ENCODE measurements at regions not wholly inside any gene's neighbourhood (a gene's known extent, or its start where the extent isn't known, plus 50 kb on each side); places are given as distances from the start of the nearest gene placed in this dataset.

GRCh38 chr6:71433441-71433840 is 144.8 kb downstream of the OGFRL1 start:
- DNase-seq: no peak
- no peak for TF ChIP-seq CTCF (IDR thresholded peaks at IDR 0.05)
- intact Hi-C loops (cut with DNase I): no loop called here
- Histone ChIP-seq H3K27me3 (no peaks in the 10 kb centered on the region), H3K9ac (ENCODE audit: low read depth in 2 of 2, low read length in 2 of 2) (no peak overlapping the region), H3K4me3 (no peak overlapping the region), H3K27ac (no peak overlapping the region), H3K9me3 (no peaks in the 10 kb centered on the region), H3K36me3 (no peaks in the 10 kb centered on the region), H3K4me1 (no peaks in the 10 kb centered on the region)

- no peak overlapping the region for H3K27ac ChIP-seq
- TF ChIP-seq CTCF (IDR thresholded peaks at IDR 0.05): no peak
- H3K4me3 ChIP-seq: no peak overlapping the region
- intact Hi-C loops (cut with DNase I): no loop called here
- H3K9ac ChIP-seq (ENCODE audit: low read depth in 2 of 2, low read length in 2 of 2): no peak overlapping the region
- H3K27me3 ChIP-seq: no peaks in the 10 kb centered on the region
- DNase-seq: no peak
- H3K9me3 ChIP-seq: no peaks in the 10 kb centered on the region
- no peaks in the 10 kb centered on the region for H3K36me3 ChIP-seq
- H3K4me1 ChIP-seq: no peaks in the 10 kb centered on the region
Observed at GRCh38 chr6:71444222-71444621, 155.6 kb downstream of the OGFRL1 start.

- DNase-seq: no peak
- TF ChIP-seq CTCF (IDR thresholded peaks at IDR 0.05): no peak
- Histone ChIP-seq H3K27ac (no peak overlapping the region), H3K27me3 (no peaks in the 10 kb centered on the region), H3K36me3 (no peaks in the 10 kb centered on the region), H3K9me3 (no peaks in the 10 kb centered on the region), H3K4me1 (no peaks in the 10 kb centered on the region), H3K9ac (ENCODE audit: low read depth in 2 of 2, low read length in 2 of 2) (no peak overlapping the region), H3K4me3 (no peak overlapping the region)
- intact Hi-C loops (cut with DNase I): no loop called here
Observed at GRCh38 chr6:71446057-71446456, 157.4 kb downstream of the OGFRL1 start.

- Histone ChIP-seq H3K9me3 (no peaks in the 10 kb centered on the region), H3K9ac (ENCODE audit: low read depth in 2 of 2, low read length in 2 of 2) (no peak overlapping the region), H3K27ac (no peak overlapping the region), H3K4me1 (no peaks in the 10 kb centered on the region), H3K27me3 (no peaks in the 10 kb centered on the region), H3K4me3 (no peak overlapping the region), H3K36me3 (no peaks in the 10 kb centered on the region)
- intact Hi-C loops (cut with DNase I): no loop called here
- no peak for TF ChIP-seq CTCF (IDR thresholded peaks at IDR 0.05)
- DNase-seq: no peak
Observed at GRCh38 chr6:71446470-71446869, 157.9 kb downstream of the OGFRL1 start.

- no peak for DNase-seq
- H3K4me1 ChIP-seq: no peaks in the 10 kb centered on the region
- no peak for TF ChIP-seq CTCF (IDR thresholded peaks at IDR 0.05)
- no peak overlapping the region for H3K27ac ChIP-seq
- H3K9ac ChIP-seq (ENCODE audit: low read depth in 2 of 2, low read length in 2 of 2): no peak overlapping the region
- no peak overlapping the region for H3K4me3 ChIP-seq
- intact Hi-C loops (cut with DNase I): no loop called here
- no peaks in the 10 kb centered on the region for H3K9me3 ChIP-seq
- no peaks in the 10 kb centered on the region for H3K36me3 ChIP-seq
- no peaks in the 10 kb centered on the region for H3K27me3 ChIP-seq
Observed at GRCh38 chr6:71452697-71453370, 164.2 kb downstream of the OGFRL1 start.
